Neural progenitor cell (in vitro differentiated cells): ENCODE measurements at regions not wholly inside any gene's neighbourhood (a gene's known extent, or its start where the extent isn't known, plus 50 kb on each side); places are given as distances from the start of the nearest gene placed in this dataset.

Source experiments
- DNase-seq: peaks from one replicate; pipeline ENCODE4 v3.0.0-alpha.2; 2016; ENCODE audit warnings: low spot score
- H2AFZ ChIP-seq: fragments of 200-600 bp; sonication (generic); replicated peaks from 2 replicates; pipeline ENCODE4 v1.6.1; 2016; ENCODE audit warnings: antibody characterized with exemption
- H3F3A ChIP-seq: fragments of 200-600 bp; sonication (generic); 2 replicates; pipeline ENCODE4 v1.6.1; 2016; ENCODE audit warnings: antibody characterized with exemption, low read depth
- H3K27ac ChIP-seq: fragments of 200-600 bp; sonication (generic); 2 replicates; pipeline ENCODE4 v1.5.1; 2016; ENCODE audit warnings: mild to moderate bottlenecking
- H3K27me3 ChIP-seq: fragments of 200-600 bp; sonication (generic); 2 replicates; pipeline ENCODE4 v1.6.1; 2016; ENCODE audit warnings: mild to moderate bottlenecking, moderate library complexity
- H3K36me3 ChIP-seq: fragments of 200-600 bp; sonication (generic); 2 replicates; pipeline ENCODE4 v1.5.1; 2016
- H3K4me1 ChIP-seq: fragments of 200-600 bp; sonication (generic); 2 replicates; pipeline ENCODE4 v1.6.1; 2016; ENCODE audit warnings: mixed run types
- H3K4me2 ChIP-seq: fragments of 200-600 bp; sonication (generic); 2 replicates; pipeline ENCODE4 v1.6.1; 2016
- H3K4me3 ChIP-seq: fragments of 200-600 bp; sonication (generic); 2 replicates; pipeline ENCODE4 v1.5.1; 2016
- H3K79me2 ChIP-seq: fragments of 200-600 bp; sonication (generic); 2 replicates; pipeline ENCODE4 v1.6.1; 2016; ENCODE audit warnings: low read depth
- H3K9ac ChIP-seq: fragments of 200-600 bp; sonication (generic); 2 replicates; pipeline ENCODE4 v1.6.1; 2016
- H3K9me3 ChIP-seq: fragments of 200-600 bp; sonication (generic); 2 replicates; pipeline ENCODE4 v1.5.1; 2016; ENCODE audit warnings: low read depth
- H4K20me1 ChIP-seq: fragments of 200-600 bp; sonication (generic); 2 replicates; pipeline ENCODE4 v1.6.1; 2016; ENCODE audit warnings: low read depth
- H3K27ac Mint-ChIP-seq: 3 replicates; pipeline ENCODE4 v1.8.0; 2021; ENCODE audit warnings: mixed read lengths
- H3K27me3 Mint-ChIP-seq: 2 replicates; pipeline ENCODE4 v1.8.0; 2022; ENCODE audit warnings: low read depth, mild to moderate bottlenecking, inconsistent platforms, moderate library complexity, mixed read lengths; ENCODE audit not compliant: insufficient read depth
- H3K36me3 Mint-ChIP-seq: 3 replicates; pipeline ENCODE4 v1.8.0; 2021; ENCODE audit warnings: mixed read lengths
- H3K4me1 Mint-ChIP-seq: 3 replicates; pipeline ENCODE4 v1.8.0; 2021; ENCODE audit warnings: mixed read lengths
- H3K4me3 Mint-ChIP-seq: 3 replicates; pipeline ENCODE4 v1.8.0; 2021; ENCODE audit warnings: mild to moderate bottlenecking, moderate library complexity, mixed read lengths
- H3K9me3 Mint-ChIP-seq: 3 replicates; pipeline ENCODE4 v1.8.0; 2020; ENCODE audit warnings: mixed read lengths
- CTCF ChIP-seq: fragments of 200-600 bp; sonication (generic); IDR thresholded peaks from 2 replicates; pipeline ENCODE4 v1.5.1; 2017; ENCODE audit warnings: antibody characterized with exemption, mild to moderate bottlenecking
- EZH2 ChIP-seq: fragments of 200-600 bp; sonication (generic); IDR thresholded peaks from 2 replicates; pipeline ENCODE4 v1.6.1; 2017; ENCODE audit warnings: antibody characterized with exemption, mild to moderate bottlenecking, moderate library complexity
- EZH2phosphoT487 ChIP-seq: fragments of 200-600 bp; sonication (generic); IDR thresholded peaks from 2 replicates; pipeline ENCODE4 v1.6.1; 2017; ENCODE audit warnings: antibody characterized with exemption

GRCh38 chr3:80601479-80601878, 833.7 kb upstream of the ROBO1 start:
- Histone ChIP-seq H3K4me2 (no peak overlapping the region), H3K27me3 (no peaks in the 10 kb centered on the region), H3K9ac (no peak overlapping the region), H3K27ac (no peak overlapping the region), H3K4me3 (no peak overlapping the region), H3K9me3 (peaks cover 3% of the 10 kb centered on the region), H3F3A (no peaks in the 10 kb centered on the region), H4K20me1 (no peaks in the 10 kb centered on the region), H2AFZ (no peak overlapping the region), H3K4me1 (no peaks in the 10 kb centered on the region), H3K36me3 (no peaks in the 10 kb centered on the region), H3K79me2 (no peaks in the 10 kb centered on the region)
- TF ChIP-seq EZH2phosphoT487 (no peak), CTCF (no peak), EZH2 (no peak)
- DNase-seq: no peak
- H3K4me1 Mint-ChIP-seq: no peaks in the 10 kb centered on the region
- no peak overlapping the region for H3K4me3 Mint-ChIP-seq
- H3K27me3 Mint-ChIP-seq: peaks cover 2% of the 10 kb centered on the region
- no peaks in the 10 kb centered on the region for H3K36me3 Mint-ChIP-seq
- no peak overlapping the region for H3K27ac Mint-ChIP-seq
- H3K9me3 Mint-ChIP-seq: peaks cover 2% of the 10 kb centered on the region

DNA sequence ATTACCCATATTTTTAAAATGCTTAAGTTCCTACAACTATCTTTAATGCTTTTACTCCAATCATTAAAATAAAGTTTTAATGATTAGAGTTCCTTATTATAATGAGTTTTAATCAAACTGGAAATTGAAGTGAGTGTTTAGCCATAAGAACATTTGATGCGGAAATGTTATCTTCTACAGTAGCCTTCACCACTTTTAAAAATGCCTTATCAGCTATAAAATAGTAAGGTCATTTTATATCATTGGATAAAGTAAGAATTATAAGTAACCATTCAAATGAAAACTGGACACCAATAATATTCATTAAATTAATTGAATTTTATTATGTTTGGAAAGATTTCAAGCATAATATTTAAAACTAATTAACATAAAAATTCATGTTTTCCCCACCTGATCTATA, 825.0 kb upstream of the ROBO1 start:
- no peak overlapping the region for H3K4me2 ChIP-seq
- H4K20me1 ChIP-seq: no peaks in the 10 kb centered on the region
- no peak for DNase-seq
- Mint-ChIP-seq H3K4me1 (no peaks in the 10 kb centered on the region), H3K36me3 (no peaks in the 10 kb centered on the region), H3K27ac (no peak overlapping the region), H3K4me3 (no peak overlapping the region), H3K9me3 (no peaks in the 10 kb centered on the region), H3K27me3 (peaks cover 4% of the 10 kb centered on the region)
- H3K27ac ChIP-seq: no peak overlapping the region
- H3K79me2 ChIP-seq: no peaks in the 10 kb centered on the region
- H3K9ac ChIP-seq: no peak overlapping the region
- H3K27me3 ChIP-seq: no peaks in the 10 kb centered on the region
- H3F3A ChIP-seq: no peaks in the 10 kb centered on the region
- H3K9me3 ChIP-seq: no peaks in the 10 kb centered on the region
- H3K4me1 ChIP-seq: no peaks in the 10 kb centered on the region
- no peaks in the 10 kb centered on the region for H3K36me3 ChIP-seq
- TF ChIP-seq EZH2 (no peak), CTCF (no peak), EZH2phosphoT487 (no peak)
- H2AFZ ChIP-seq: no peak overlapping the region
- no peak overlapping the region for H3K4me3 ChIP-seq

GRCh38 chr3:80586338-80586737, 818.5 kb upstream of the ROBO1 start:
- DNase-seq: no peak
- H3K27me3 ChIP-seq: no peaks in the 10 kb centered on the region
- H3K27ac ChIP-seq: no peak overlapping the region
- H3K4me3 Mint-ChIP-seq: no peak overlapping the region
- TF ChIP-seq CTCF (no peak), EZH2 (no peak), EZH2phosphoT487 (no peak)
- no peak overlapping the region for H2AFZ ChIP-seq
- no peak overlapping the region for H3K27ac Mint-ChIP-seq
- no peak overlapping the region for H3K9ac ChIP-seq
- peaks cover under 1% of the 10 kb centered on the region for H3K4me1 ChIP-seq
- H3K9me3 ChIP-seq: no peaks in the 10 kb centered on the region
- no peaks in the 10 kb centered on the region for H4K20me1 ChIP-seq
- no peaks in the 10 kb centered on the region for H3K36me3 ChIP-seq
- no peak overlapping the region for H3K4me2 ChIP-seq
- H3K36me3 Mint-ChIP-seq: no peaks in the 10 kb centered on the region
- no peak overlapping the region for H3K4me3 ChIP-seq
- H3K9me3 Mint-ChIP-seq: no peaks in the 10 kb centered on the region
- no peaks in the 10 kb centered on the region for H3K4me1 Mint-ChIP-seq
- H3K79me2 ChIP-seq: no peaks in the 10 kb centered on the region
- no peaks in the 10 kb centered on the region for H3K27me3 Mint-ChIP-seq
- no peaks in the 10 kb centered on the region for H3F3A ChIP-seq

GRCh38 chr3:80580146-80580545, 812.3 kb upstream of the ROBO1 start:
- no peak overlapping the region for H2AFZ ChIP-seq
- Mint-ChIP-seq H3K27me3 (no peaks in the 10 kb centered on the region), H3K4me1 (no peaks in the 10 kb centered on the region), H3K4me3 (no peak overlapping the region), H3K36me3 (no peaks in the 10 kb centered on the region), H3K27ac (no peak overlapping the region), H3K9me3 (no peaks in the 10 kb centered on the region)
- no peaks in the 10 kb centered on the region for H3K9me3 ChIP-seq
- H3K4me1 ChIP-seq: peaks cover 5% of the 10 kb centered on the region
- no peaks in the 10 kb centered on the region for H3K79me2 ChIP-seq
- no peak overlapping the region for H3K4me3 ChIP-seq
- no peak overlapping the region for H3K4me2 ChIP-seq
- H3K27me3 ChIP-seq: no peaks in the 10 kb centered on the region
- DNase-seq: no peak
- no peaks in the 10 kb centered on the region for H3K36me3 ChIP-seq
- H3K9ac ChIP-seq: no peak overlapping the region
- TF ChIP-seq EZH2: no peak
- TF ChIP-seq CTCF: no peak
- TF ChIP-seq EZH2phosphoT487: no peak
- no peaks in the 10 kb centered on the region for H4K20me1 ChIP-seq
- no peak overlapping the region for H3K27ac ChIP-seq
- H3F3A ChIP-seq: no peaks in the 10 kb centered on the region
